Hepatocyte (in vitro differentiated cells): ENCODE measurements at regions not wholly inside any gene's neighbourhood (a gene's known extent, or its start where the extent isn't known, plus 50 kb on each side); places are given as distances from the start of the nearest gene placed in this dataset.

Source experiments
- DNase-seq: peaks from one replicate; pipeline ENCODE4 v3.0.0-alpha.2; 2016; ENCODE audit warnings: low spot score
- H2AFZ ChIP-seq: fragments of 200-600 bp; sonication (generic); 2 replicates; pipeline ENCODE4 v1.6.0; 2016; ENCODE audit warnings: antibody characterized with exemption, mild to moderate bottlenecking
- H3K27ac ChIP-seq: fragments of 200-600 bp; sonication (generic); 2 replicates; pipeline ENCODE4 v1.5.1; 2016; ENCODE audit warnings: mild to moderate bottlenecking
- H3K27me3 ChIP-seq: fragments of 200-600 bp; sonication (generic); 2 replicates; pipeline ENCODE4 v1.6.1; 2016
- H3K36me3 ChIP-seq: fragments of 200-600 bp; sonication (generic); replicated peaks from 2 replicates; pipeline ENCODE4 v1.5.1; 2016; ENCODE audit warnings: low read depth; ENCODE audit not compliant: insufficient read depth
- H3K4me1 ChIP-seq: fragments of 200-600 bp; sonication (generic); 2 replicates; pipeline ENCODE4 v1.5.1; 2016; ENCODE audit warnings: mild to moderate bottlenecking, moderate library complexity; ENCODE audit not compliant: insufficient read depth
- H3K4me2 ChIP-seq: fragments of 200-600 bp; sonication (generic); 2 replicates; pipeline ENCODE4 v1.6.0; 2016
- H3K4me3 ChIP-seq: fragments of 200-600 bp; sonication (generic); 2 replicates; pipeline ENCODE4 v1.5.1; 2016; ENCODE audit warnings: mild to moderate bottlenecking
- H3K79me2 ChIP-seq: fragments of 200-600 bp; sonication (generic); 2 replicates; pipeline ENCODE4 v1.6.0; 2017; ENCODE audit warnings: mild to moderate bottlenecking
- H3K9me2 ChIP-seq: fragments of 200-600 bp; sonication (generic); replicated peaks from 2 replicates; pipeline ENCODE4 v1.6.0; 2017; ENCODE audit warnings: mild to moderate bottlenecking; ENCODE audit not compliant: insufficient read depth
- H3K9me3 ChIP-seq: fragments of 200-600 bp; sonication (generic); 2 replicates; pipeline ENCODE4 v1.5.1; 2016; ENCODE audit warnings: low read depth, mild to moderate bottlenecking
- H4K20me1 ChIP-seq: fragments of 200-600 bp; sonication (generic); 2 replicates; pipeline ENCODE4 v1.6.0; 2016; ENCODE audit warnings: mild to moderate bottlenecking; ENCODE audit not compliant: insufficient read depth, poor library complexity, severe bottlenecking
- CTCF ChIP-seq: fragments of 200-600 bp; sonication (generic); IDR thresholded peaks from 2 replicates; pipeline ENCODE4 v1.5.1; 2016; ENCODE audit warnings: antibody characterized with exemption, mild to moderate bottlenecking; ENCODE audit not compliant: poor library complexity
- EZH2 ChIP-seq: fragments of 200-600 bp; sonication (generic); IDR thresholded peaks from 2 replicates; pipeline ENCODE4 v1.6.1; 2016; ENCODE audit warnings: antibody characterized with exemption, mild to moderate bottlenecking, borderline replicate concordance
- EZH2phosphoT487 ChIP-seq: fragments of 200-600 bp; sonication (generic); IDR thresholded peaks from one replicate; pipeline ENCODE4 v1.6.1; 2018; ENCODE audit warnings: antibody characterized with exemption, mild to moderate bottlenecking, low read depth, moderate library complexity; ENCODE audit not compliant: unreplicated experiment, severe bottlenecking
- WGBS: methylation state at CpG from one replicate; pipeline ENCODE4 v1.1.6; 2016; ENCODE audit warnings: low lambda C conversion rate; ENCODE audit errors: missing lambda C conversion rate; 5-methylcytosine and 5-hydroxymethylcytosine counted together

- no peak overlapping the region for H3K4me2 ChIP-seq
- H3K27me3 ChIP-seq: no peaks in the 10 kb centered on the region
- no peaks in the 10 kb centered on the region for H3K79me2 ChIP-seq
- DNase-seq: no peak
- H2AFZ ChIP-seq: no peak overlapping the region
- no peaks in the 10 kb centered on the region for H3K9me2 ChIP-seq
- WGBS: 53% methylated on average over 3 of the region's 3 CpGs
- no peaks in the 10 kb centered on the region for H3K36me3 ChIP-seq
- no peaks in the 10 kb centered on the region for H3K4me1 ChIP-seq
- no peak overlapping the region for H3K4me3 ChIP-seq
- H4K20me1 ChIP-seq: no peaks in the 10 kb centered on the region
- no peak overlapping the region for H3K27ac ChIP-seq
- TF ChIP-seq CTCF: no peak
- no peak for TF ChIP-seq EZH2
- TF ChIP-seq EZH2phosphoT487: no peak
- no peaks in the 10 kb centered on the region for H3K9me3 ChIP-seq
Measured at GRCh38 chrX:10350981-10351380, 194.2 kb downstream of the CLCN4 start.

- no peak for DNase-seq
- H3K4me1 ChIP-seq: no peaks in the 10 kb centered on the region
- H3K79me2 ChIP-seq: no peaks in the 10 kb centered on the region
- H3K9me3 ChIP-seq: no peaks in the 10 kb centered on the region
- H3K27ac ChIP-seq: no peak overlapping the region
- no peak for TF ChIP-seq EZH2phosphoT487
- no peak overlapping the region for H3K4me2 ChIP-seq
- no peaks in the 10 kb centered on the region for H3K27me3 ChIP-seq
- no peak overlapping the region for H3K4me3 ChIP-seq
- H3K36me3 ChIP-seq: no peaks in the 10 kb centered on the region
- no peaks in the 10 kb centered on the region for H4K20me1 ChIP-seq
- 75% methylated on average over 1 of the region's 1 CpG for WGBS
- H2AFZ ChIP-seq: no peak overlapping the region
- H3K9me2 ChIP-seq: no peaks in the 10 kb centered on the region
Measured at GRCh38 chrX:10352536-10352935, 195.8 kb downstream of the CLCN4 start.

GRCh38 chrX:10356979-10357378 is 200.2 kb downstream of the CLCN4 start:
- Histone ChIP-seq H3K79me2 (no peaks in the 10 kb centered on the region), H3K4me2 (no peak overlapping the region), H3K27me3 (no peaks in the 10 kb centered on the region), H3K9me3 (no peaks in the 10 kb centered on the region), H4K20me1 (no peaks in the 10 kb centered on the region), H3K9me2 (no peaks in the 10 kb centered on the region), H2AFZ (no peak overlapping the region), H3K36me3 (no peaks in the 10 kb centered on the region), H3K27ac (no peak overlapping the region), H3K4me3 (no peak overlapping the region), H3K4me1 (no peaks in the 10 kb centered on the region)
- 90% methylated on average over 3 of the region's 3 CpGs for WGBS
- no peak for TF ChIP-seq EZH2phosphoT487
- no peak for TF ChIP-seq EZH2
- no peak for TF ChIP-seq CTCF
- DNase-seq: no peak

- no peaks in the 10 kb centered on the region for H4K20me1 ChIP-seq
- H3K4me1 ChIP-seq: no peaks in the 10 kb centered on the region
- TF ChIP-seq EZH2: no peak
- no peak for TF ChIP-seq EZH2phosphoT487
- no peak for TF ChIP-seq CTCF
- no peaks in the 10 kb centered on the region for H3K79me2 ChIP-seq
- H3K4me2 ChIP-seq: no peak overlapping the region
- H2AFZ ChIP-seq: no peak overlapping the region
- H3K9me2 ChIP-seq: no peaks in the 10 kb centered on the region
- H3K27ac ChIP-seq: no peak overlapping the region
- no peaks in the 10 kb centered on the region for H3K27me3 ChIP-seq
- H3K9me3 ChIP-seq: no peaks in the 10 kb centered on the region
- 88% methylated on average over 2 of the region's 2 CpGs for WGBS
- H3K36me3 ChIP-seq: no peaks in the 10 kb centered on the region
- no peak overlapping the region for H3K4me3 ChIP-seq
- DNase-seq: no peak
Measured at GRCh38 chrX:10358958-10359357, 202.2 kb downstream of the CLCN4 start.
